ENCODE measurements at regions not wholly inside any gene's neighbourhood (a gene's known extent, or its start where the extent isn't known, plus 50 kb on each side); places are given as distances from the start of the nearest gene placed in this dataset.

- TF ChIP-seq CHD7 (IDR thresholded peaks at IDR 0.05; ENCODE audit: insufficient replicate concordance, low read length), result no peak
- no peak for TF ChIP-seq POU5F1 (IDR thresholded peaks at IDR 0.05; ENCODE audit: low read depth, low read length)
Observed at GRCh38 chr2:105166688-105167087, 74.9 kb upstream of the GPR45 start (continued).
